Neuronal stem cell (in vitro differentiated cells): ENCODE measurements at regions not wholly inside any gene's neighbourhood (a gene's known extent, or its start where the extent isn't known, plus 50 kb on each side); places are given as distances from the start of the nearest gene placed in this dataset.

Source experiments
- DNase-seq: peaks from one replicate; pipeline ENCODE4 v3.0.0-alpha.2; 2013; ENCODE audit warnings: low spot score
- H2AFZ ChIP-seq: one replicate; pipeline ENCODE4 v1.6.1; 2013; ENCODE audit warnings: mild to moderate bottlenecking, low read length, inconsistent platforms
- H2AK5ac ChIP-seq: 2 replicates; pipeline ENCODE4 v1.6.1; 2013; ENCODE audit warnings: low read depth, mild to moderate bottlenecking, inconsistent platforms, low read length, moderate library complexity, mixed read lengths
- H2BK120ac ChIP-seq: 2 replicates; pipeline ENCODE4 v1.6.1; 2013; ENCODE audit warnings: low read depth, mild to moderate bottlenecking, inconsistent platforms, low read length, moderate library complexity, mixed read lengths
- H2BK12ac ChIP-seq: one replicate; pipeline ENCODE4 v1.6.1; 2013; ENCODE audit warnings: low read length, inconsistent platforms
- H2BK15ac ChIP-seq: 2 replicates; pipeline ENCODE4 v1.6.1; 2013; ENCODE audit warnings: mild to moderate bottlenecking, low read length, inconsistent platforms, mixed read lengths
- H2BK5ac ChIP-seq: one replicate; pipeline ENCODE4 v1.6.1; 2013; ENCODE audit warnings: inconsistent platforms, mild to moderate bottlenecking, low read length, moderate library complexity
- H3K14ac ChIP-seq: one replicate; pipeline ENCODE4 v1.6.1; 2013; ENCODE audit warnings: low read length, inconsistent platforms
- H3K18ac ChIP-seq: 2 replicates; pipeline ENCODE4 v1.6.1; 2013; ENCODE audit warnings: low read length, inconsistent platforms
- H3K23ac ChIP-seq: 2 replicates; pipeline ENCODE4 v1.6.1; 2013; ENCODE audit warnings: low read depth, mild to moderate bottlenecking, mixed read lengths, low read length, inconsistent platforms; ENCODE audit not compliant: poor library complexity
- H3K27ac ChIP-seq: replicated peaks from 3 replicates; pipeline ENCODE4 v1.5.1; 2013; ENCODE audit warnings: low read length, inconsistent platforms
- H3K27me3 ChIP-seq, 3 experiments: 2 replicates each; pipeline ENCODE4 v1.6.1; 2013; ENCODE audit warnings: low read length in 3 of 3, mild to moderate bottlenecking in 2 of 3, inconsistent platforms in 1 of 3, low read depth in 1 of 3, mixed read lengths in 1 of 3, moderate library complexity in 1 of 3; ENCODE audit not compliant: control insufficient read depth in 3 of 3, insufficient read depth in 3 of 3
- H3K36me3 ChIP-seq, 2 donors: replicated peaks in 1 of 2; 2 replicates each; pipeline ENCODE4 v1.6.1; 2013; ENCODE audit warnings: low read length in 2 of 2; ENCODE audit not compliant: control insufficient read depth in 2 of 2, insufficient read depth in 2 of 2
- H3K4ac ChIP-seq: 2 replicates; pipeline ENCODE4 v1.6.1; 2013; ENCODE audit warnings: inconsistent platforms, mild to moderate bottlenecking, low read length, moderate library complexity
- H3K4me1 ChIP-seq, 2 donors: 1 replicate in 1 of 2; 2 replicates in 1 of 2; pipeline ENCODE4 v1.6.1; 2013; ENCODE audit warnings: low read length in 2 of 2, low read depth in 1 of 2; ENCODE audit not compliant: control insufficient read depth in 2 of 2, insufficient read depth in 1 of 2
- H3K4me2 ChIP-seq: one replicate; pipeline ENCODE4 v1.6.1; 2013; ENCODE audit warnings: mild to moderate bottlenecking, low read length, inconsistent platforms; ENCODE audit not compliant: insufficient read depth, poor library complexity, severe bottlenecking
- H3K4me3 ChIP-seq, 2 donors: 2 replicates each; pipeline ENCODE4 v1.5.1; 2013; ENCODE audit warnings: low read length in 2 of 2, mild to moderate bottlenecking in 2 of 2, inconsistent platforms in 1 of 2, moderate library complexity in 1 of 2
- H3K79me1 ChIP-seq: one replicate; pipeline ENCODE4 v1.6.1; 2013; ENCODE audit warnings: low read depth, mild to moderate bottlenecking, inconsistent platforms, low read length, moderate library complexity
- H3K9ac ChIP-seq: one replicate; pipeline ENCODE4 v1.6.1; 2013; ENCODE audit warnings: mild to moderate bottlenecking, low read depth, low read length, inconsistent platforms; ENCODE audit not compliant: poor library complexity
- H3K9me3 ChIP-seq, 2 donors: replicated peaks in 1 of 2; 2 replicates each; pipeline versions ENCODE3 to v1.6.1; 2013; ENCODE audit warnings: low read length in 2 of 2, mild to moderate bottlenecking in 2 of 2, inconsistent platforms in 1 of 2, low read depth in 1 of 2, mixed read lengths in 1 of 2, moderate library complexity in 1 of 2; ENCODE audit not compliant: control insufficient read depth in 2 of 2, insufficient read depth in 1 of 2
- H4K8ac ChIP-seq: one replicate; pipeline ENCODE4 v1.6.1; 2013; ENCODE audit warnings: low read depth, mild to moderate bottlenecking, inconsistent platforms, low read length, moderate library complexity
- H4K91ac ChIP-seq: one replicate; pipeline ENCODE4 v1.6.1; 2013; ENCODE audit warnings: low read length, low read depth, mild to moderate bottlenecking, inconsistent platforms; ENCODE audit not compliant: poor library complexity
- WGBS, 2 donors: extraction: QIAGEN DNeasy Blood & Tissue Kit; methylation state at CpG; one replicate each; pipeline ENCODE4 v1.1.7; 2013; ENCODE audit warnings: missing lambda C conversion rate in 2 of 2, mixed read lengths in 1 of 2; ENCODE audit not compliant: insufficient read length in 2 of 2, insufficient replicate concordance in 1 of 2; ENCODE audit errors: extremely low coverage in 2 of 2; 5-methylcytosine and 5-hydroxymethylcytosine counted together

- H3K9me3 ChIP-seq: no peaks in the 10 kb centered on the region
- no peak overlapping the region for H4K8ac ChIP-seq
- no peaks in the 10 kb centered on the region for H3K79me1 ChIP-seq
- no peak overlapping the region for H4K91ac ChIP-seq
- no peaks in the 10 kb centered on the region for H3K27me3 ChIP-seq
- H2AK5ac ChIP-seq: no peak overlapping the region
- no peaks in the 10 kb centered on the region for H3K36me3 ChIP-seq
- no peak overlapping the region for H2BK120ac ChIP-seq
- no peak overlapping the region for H3K4me3 ChIP-seq
- no peak overlapping the region for H3K14ac ChIP-seq
- H3K18ac ChIP-seq: no peak overlapping the region
- no peak for DNase-seq
- H3K9ac ChIP-seq: no peak overlapping the region
- H2BK12ac ChIP-seq: no peak overlapping the region
- no peak overlapping the region for H3K23ac ChIP-seq
- no peak overlapping the region for H3K4me2 ChIP-seq
- no CpG with 5 or more reads among the region's 1 CpG for WGBS, 2 donors
- H2BK5ac ChIP-seq: no peak overlapping the region
- H2AFZ ChIP-seq: no peak overlapping the region
- no peak overlapping the region for H3K4ac ChIP-seq
- peaks cover 0 to 1% of the 10 kb centered on the region in 2 donors for H3K4me1 ChIP-seq
- H2BK15ac ChIP-seq: no peak overlapping the region
- no peak overlapping the region for H3K27ac ChIP-seq
Measured at GRCh38 chr21:22573834-22574233, 1575.6 kb downstream of the NCAM2 start.

GRCh38 chr21:22575165-22575584 lies 1577.0 kb downstream of the NCAM2 start:
- Histone ChIP-seq H2BK120ac (no peak overlapping the region), H3K79me1 (no peaks in the 10 kb centered on the region), H3K27me3 (no peaks in the 10 kb centered on the region), H4K91ac (no peak overlapping the region), H3K4me2 (peak overlapping the region; percentile 21), H3K4ac (no peak overlapping the region), H3K18ac (no peak overlapping the region), H4K8ac (no peak overlapping the region), H2BK12ac (no peak overlapping the region), H3K14ac (no peak overlapping the region), H3K4me3 (no peak overlapping the region), H2AFZ (peak overlapping the region; percentile 57), H3K27ac (no peak overlapping the region), H3K36me3 (no peaks in the 10 kb centered on the region), H2AK5ac (no peak overlapping the region), H2BK15ac (no peak overlapping the region), H3K9ac (no peak overlapping the region), H2BK5ac (no peak overlapping the region), H3K9me3 (no peaks in the 10 kb centered on the region), H3K4me1 (peaks cover 0 to 1% of the 10 kb centered on the region in 2 donors), H3K23ac (no peak overlapping the region)
- DNase-seq: peak; percentile 62
- WGBS, 2 donors: no CpG with 5 or more reads among the region's 5 CpGs

- Histone ChIP-seq H3K27me3 (no peaks in the 10 kb centered on the region), H2BK15ac (no peak overlapping the region), H3K4me2 (no peak overlapping the region), H3K27ac (no peak overlapping the region), H3K18ac (no peak overlapping the region), H4K91ac (no peak overlapping the region), H2BK5ac (no peak overlapping the region), H3K14ac (no peak overlapping the region), H3K23ac (no peak overlapping the region), H3K4me3 (no peak overlapping the region), H3K9ac (no peak overlapping the region), H3K36me3 (no peaks in the 10 kb centered on the region), H2AK5ac (no peak overlapping the region), H2BK12ac (no peak overlapping the region), H2AFZ (no peak overlapping the region), H4K8ac (no peak overlapping the region), H3K4ac (no peak overlapping the region), H3K4me1 (peaks cover 0 to 1% of the 10 kb centered on the region in 2 donors), H2BK120ac (no peak overlapping the region), H3K79me1 (no peaks in the 10 kb centered on the region), H3K9me3 (no peaks in the 10 kb centered on the region)
- DNase-seq: no peak
Measured at GRCh38 chr21:22579741-22580140, 1581.5 kb downstream of the NCAM2 start.

- Histone ChIP-seq H3K79me1 (no peaks in the 10 kb centered on the region), H2AFZ (no peak overlapping the region), H3K9me3 (no peaks in the 10 kb centered on the region), H3K4me3 (no peak overlapping the region), H3K27ac (no peak overlapping the region), H3K4ac (no peak overlapping the region), H3K4me1 (no peaks in the 10 kb centered on the region), H2BK15ac (no peak overlapping the region), H2BK120ac (no peak overlapping the region), H2AK5ac (no peak overlapping the region), H4K8ac (no peak overlapping the region), H3K14ac (no peak overlapping the region), H3K9ac (no peak overlapping the region), H3K36me3 (no peaks in the 10 kb centered on the region), H3K27me3 (no peaks in the 10 kb centered on the region), H2BK12ac (no peak overlapping the region), H2BK5ac (no peak overlapping the region), H3K4me2 (no peak overlapping the region), H4K91ac (no peak overlapping the region), H3K23ac (no peak overlapping the region), H3K18ac (no peak overlapping the region)
- no peak for DNase-seq
- no CpG with 5 or more reads among the region's 2 CpGs for WGBS, 2 donors
Measured at GRCh38 chr21:22582026-22582425, 1583.8 kb downstream of the NCAM2 start.
